Astrocyte of the cerebellum (primary cell): ENCODE measurements at regions not wholly inside any gene's neighbourhood (a gene's known extent, or its start where the extent isn't known, plus 50 kb on each side); places are given as distances from the start of the nearest gene placed in this dataset.

Source experiments
- DNase-seq: peaks from one replicate; pipeline ENCODE4 v3.0.0-alpha.2; 2011; ENCODE audit warnings: low read depth
- H3K4me3 ChIP-seq: 2 replicates; pipeline ENCODE4 v1.5.1; 2011; ENCODE audit warnings: mild to moderate bottlenecking, low read depth, low read length, moderate library complexity
- in situ Hi-C: cut with HindIII; loops from 2 replicates; pipeline ENCODE4 v1.10.0; 2017; ENCODE audit warnings: low sequenced_read_pairs
- TF ChIP-seq, protein P1 (sequence below): IDR thresholded peaks from 2 replicates; pipeline ENCODE4 v1.5.1; 2012; ENCODE audit warnings: low read length, low read depth, moderate library complexity, mild to moderate bottlenecking; ENCODE audit errors: missing control alignments

DNA sequence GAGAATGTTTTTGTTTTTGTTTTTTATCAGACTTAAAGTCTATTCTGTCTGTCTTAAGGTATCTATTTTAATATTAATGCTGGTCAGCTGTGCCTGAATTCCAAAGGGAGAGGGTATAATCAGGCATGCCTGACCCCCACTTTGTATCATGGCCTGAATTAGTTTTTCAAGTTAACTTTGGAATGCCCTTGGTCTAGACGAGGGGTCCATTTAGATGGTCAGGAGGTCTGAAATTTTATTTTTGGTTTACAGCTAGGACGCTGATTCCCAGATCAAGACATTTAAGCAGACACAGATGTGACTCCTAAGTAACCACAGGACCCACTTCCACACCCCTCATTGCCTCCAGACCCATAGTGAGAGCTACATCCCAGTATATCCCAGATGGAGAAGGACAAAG, 189.5 kb downstream of the ARHGAP12 start:
- in situ Hi-C loops, result no loop called here
- DNase-seq, result no peak
- H3K4me3 ChIP-seq, result no peak overlapping the region
- TF ChIP-seq, protein P1, sequence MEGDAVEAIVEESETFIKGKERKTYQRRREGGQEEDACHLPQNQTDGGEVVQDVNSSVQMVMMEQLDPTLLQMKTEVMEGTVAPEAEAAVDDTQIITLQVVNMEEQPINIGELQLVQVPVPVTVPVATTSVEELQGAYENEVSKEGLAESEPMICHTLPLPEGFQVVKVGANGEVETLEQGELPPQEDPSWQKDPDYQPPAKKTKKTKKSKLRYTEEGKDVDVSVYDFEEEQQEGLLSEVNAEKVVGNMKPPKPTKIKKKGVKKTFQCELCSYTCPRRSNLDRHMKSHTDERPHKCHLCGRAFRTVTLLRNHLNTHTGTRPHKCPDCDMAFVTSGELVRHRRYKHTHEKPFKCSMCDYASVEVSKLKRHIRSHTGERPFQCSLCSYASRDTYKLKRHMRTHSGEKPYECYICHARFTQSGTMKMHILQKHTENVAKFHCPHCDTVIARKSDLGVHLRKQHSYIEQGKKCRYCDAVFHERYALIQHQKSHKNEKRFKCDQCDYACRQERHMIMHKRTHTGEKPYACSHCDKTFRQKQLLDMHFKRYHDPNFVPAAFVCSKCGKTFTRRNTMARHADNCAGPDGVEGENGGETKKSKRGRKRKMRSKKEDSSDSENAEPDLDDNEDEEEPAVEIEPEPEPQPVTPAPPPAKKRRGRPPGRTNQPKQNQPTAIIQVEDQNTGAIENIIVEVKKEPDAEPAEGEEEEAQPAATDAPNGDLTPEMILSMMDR, result no peak

DNA sequence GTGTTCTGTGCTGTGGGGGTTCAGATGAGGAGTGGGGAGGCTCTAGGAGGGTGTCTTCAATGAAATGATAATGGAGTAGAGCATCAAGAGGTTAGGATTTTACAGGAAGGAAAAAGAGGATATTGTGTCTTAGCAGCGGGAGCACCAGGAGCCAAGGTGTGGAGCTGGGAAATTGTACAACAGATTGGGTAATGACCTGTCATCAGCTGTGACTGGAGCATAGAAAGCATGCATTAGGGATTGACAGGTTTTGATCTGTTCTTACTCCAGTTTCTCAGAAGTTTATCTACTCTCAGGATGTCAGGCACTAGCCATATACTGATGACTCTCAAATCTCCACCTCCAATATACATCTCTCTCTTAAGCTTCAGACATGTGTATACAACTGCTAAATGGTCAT, 196.9 kb downstream of the ARHGAP12 start:
- no peak for DNase-seq
- TF ChIP-seq, protein P1, result no peak
- no peak overlapping the region for H3K4me3 ChIP-seq
- in situ Hi-C loops, result no loop called here

DNA sequence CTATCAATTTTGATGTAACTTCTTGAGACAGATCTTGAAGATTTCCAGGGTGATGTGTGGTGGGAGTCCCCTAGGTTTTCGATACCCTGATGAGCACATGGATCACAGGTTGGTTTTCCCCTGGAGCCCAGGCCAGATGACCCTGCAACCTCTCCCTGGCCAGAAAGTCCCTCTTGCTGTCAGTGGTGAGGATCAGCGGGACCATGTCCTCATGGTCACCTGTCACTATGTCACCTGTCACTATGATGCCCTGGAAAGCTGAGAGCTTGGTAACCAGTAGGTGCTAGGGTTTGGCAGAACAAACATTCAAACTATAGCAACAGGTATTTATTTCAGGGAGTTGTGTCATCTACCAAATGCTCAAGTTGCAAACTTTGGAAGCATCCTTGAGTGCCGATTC, 197.9 kb downstream of the ARHGAP12 start:
- TF ChIP-seq, protein P1, result no peak
- no peak overlapping the region for H3K4me3 ChIP-seq
- DNase-seq, result no peak
- in situ Hi-C loops, result no loop called here

DNA sequence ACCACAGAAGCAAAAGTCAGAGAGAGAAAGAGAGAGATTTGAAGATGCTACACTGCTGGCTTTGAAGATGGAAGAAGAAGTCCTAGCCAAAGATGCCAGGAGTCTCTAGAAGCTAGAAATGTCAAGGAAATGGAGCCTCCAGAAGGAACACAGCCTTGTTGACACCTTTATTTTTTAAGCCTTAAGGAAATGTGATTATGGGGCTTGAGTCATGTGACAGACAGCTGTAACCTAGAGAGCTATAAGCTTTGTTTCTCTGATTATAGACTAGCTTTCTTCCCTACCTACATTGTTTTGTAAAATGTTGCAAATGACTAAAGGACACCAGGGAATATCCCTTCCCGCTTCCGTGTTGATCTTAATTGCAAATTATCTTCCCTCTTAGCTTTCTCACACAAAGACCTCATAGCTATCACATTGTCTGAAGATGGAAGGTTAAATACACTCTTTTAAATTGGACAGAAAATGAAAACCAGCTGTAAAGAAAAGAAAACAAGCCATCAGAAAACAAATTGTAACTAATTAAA, 199.9 kb downstream of the ARHGAP12 start:
- in situ Hi-C loops, result no loop called here
- TF ChIP-seq, protein P1, result no peak
- H3K4me3 ChIP-seq, result no peak overlapping the region
- DNase-seq, result no peak

DNA sequence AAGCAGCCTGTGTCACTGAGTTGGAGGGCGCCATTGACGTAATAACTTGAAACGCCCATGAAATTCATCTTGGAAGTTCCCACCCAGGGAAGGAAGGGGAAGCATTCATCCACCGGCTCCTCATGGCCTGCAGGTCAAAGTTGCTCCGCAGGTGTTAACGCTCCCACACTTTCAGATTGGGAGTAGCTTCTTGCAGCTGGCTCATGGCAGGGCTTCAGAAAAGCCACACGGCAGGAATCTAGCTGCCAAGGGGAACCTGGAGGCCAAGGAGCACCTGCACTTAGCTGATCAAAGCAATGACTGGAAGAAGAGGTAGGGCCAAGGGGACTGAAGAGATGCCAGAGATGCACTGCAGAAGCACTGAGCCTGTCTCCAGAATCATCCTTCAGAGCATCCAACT, 203.2 kb downstream of the ARHGAP12 start:
- DNase-seq, result no peak
- no peak overlapping the region for H3K4me3 ChIP-seq
- in situ Hi-C loops, result no loop called here
- TF ChIP-seq, protein P1, result no peak

DNA sequence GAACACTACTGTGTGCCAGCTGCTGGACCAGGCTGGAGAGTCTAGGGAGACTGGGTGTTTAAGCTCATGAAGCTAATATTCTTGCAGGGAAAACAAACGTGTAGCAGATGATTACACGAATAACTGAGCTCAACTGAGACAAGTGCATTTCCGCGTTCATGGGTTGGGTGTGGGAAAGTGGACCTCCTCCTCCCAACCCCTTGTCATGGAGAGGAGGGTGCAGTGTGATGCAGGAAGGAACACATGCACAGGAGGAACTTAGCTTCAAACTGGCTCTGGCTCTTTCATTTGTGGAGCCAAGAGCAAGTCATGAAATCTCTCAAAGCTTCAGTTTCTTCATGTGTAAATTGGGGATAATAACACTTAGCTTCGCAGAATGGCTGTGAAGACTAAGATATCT, 204.3 kb downstream of the ARHGAP12 start:
- no peak overlapping the region for H3K4me3 ChIP-seq
- no peak for DNase-seq
- in situ Hi-C loops, result no loop called here
- TF ChIP-seq, protein P1, result no peak
